HEK293 (cell line): ENCODE measurements at regions not wholly inside any gene's neighbourhood (a gene's known extent, or its start where the extent isn't known, plus 50 kb on each side); places are given as distances from the start of the nearest gene placed in this dataset.

Experiments used
- GFI1B ChIP-seq: fragments of 450-650 bp; formaldehyde crosslinking; IDR thresholded peaks from 2 replicates; pipeline ENCODE4 v1.5.1; 2016; ENCODE audit warnings: missing biosample characterization, missing genetic modification characterization
- KLF16 ChIP-seq: fragments of 450-650 bp; formaldehyde crosslinking; IDR thresholded peaks from 2 replicates; pipeline ENCODE4 v1.5.1; 2017; ENCODE audit warnings: missing biosample characterization, missing genetic modification characterization
- KLF9 ChIP-seq: fragments of 450-650 bp; formaldehyde crosslinking; IDR thresholded peaks from 2 replicates; pipeline ENCODE4 v1.5.1; 2016; ENCODE audit warnings: missing biosample characterization, missing genetic modification characterization, low read depth
- PATZ1 ChIP-seq: fragments of 450-650 bp; formaldehyde crosslinking; IDR thresholded peaks from 2 replicates; pipeline ENCODE4 v1.5.1; 2016; ENCODE audit warnings: missing biosample characterization, missing genetic modification characterization
- PBX3 ChIP-seq: sonication (generic); formaldehyde crosslinking; IDR thresholded peaks from 2 replicates; pipeline ENCODE4 v1.8.1; 2022; ENCODE audit warnings: mild to moderate bottlenecking, moderate library complexity, missing genetic modification reagents
- PRDM10 ChIP-seq: fragments of 450-650 bp; formaldehyde crosslinking; IDR thresholded peaks from 2 replicates; pipeline ENCODE4 v1.5.1; 2016; ENCODE audit warnings: missing biosample characterization, missing genetic modification characterization
- RBAK ChIP-seq: fragments of 450-650 bp; formaldehyde crosslinking; IDR thresholded peaks from 2 replicates; pipeline ENCODE4 v1.5.1; 2016; ENCODE audit warnings: missing biosample characterization, missing genetic modification characterization
- TRIM28 ChIP-seq: IDR thresholded peaks from 2 replicates; pipeline ENCODE4 v1.6.1; 2011; ENCODE audit warnings: low read length, control low read depth, borderline replicate concordance
- ZBTB21 ChIP-seq: fragments of 450-650 bp; formaldehyde crosslinking; IDR thresholded peaks from 2 replicates; pipeline ENCODE4 v1.5.1; 2017; ENCODE audit warnings: missing biosample characterization, missing genetic modification characterization
- ZBTB49 ChIP-seq: fragments of 450-650 bp; formaldehyde crosslinking; IDR thresholded peaks from 2 replicates; pipeline ENCODE4 v1.5.1; 2016; ENCODE audit warnings: missing biosample characterization, missing genetic modification characterization, low read depth
- ZNF140 ChIP-seq: fragments of 450-650 bp; formaldehyde crosslinking; IDR thresholded peaks from 2 replicates; pipeline ENCODE4 v1.5.1; 2016; ENCODE audit warnings: missing biosample characterization, missing genetic modification characterization
- ZNF169 ChIP-seq: fragments of 450-650 bp; formaldehyde crosslinking; IDR thresholded peaks from 2 replicates; pipeline ENCODE4 v1.5.1; 2016; ENCODE audit warnings: missing biosample characterization, missing genetic modification characterization
- ZNF175 ChIP-seq: fragments of 450-650 bp; formaldehyde crosslinking; IDR thresholded peaks from 2 replicates; pipeline ENCODE4 v1.5.1; 2016; ENCODE audit warnings: missing biosample characterization, missing genetic modification characterization
- ZNF2 ChIP-seq: fragments of 450-650 bp; formaldehyde crosslinking; IDR thresholded peaks from 2 replicates; pipeline ENCODE4 v1.5.1; 2016; ENCODE audit warnings: missing biosample characterization, missing genetic modification characterization
- ZNF214 ChIP-seq: fragments of 450-650 bp; formaldehyde crosslinking; IDR thresholded peaks from 2 replicates; pipeline ENCODE4 v1.5.1; 2017; ENCODE audit warnings: missing biosample characterization, mild to moderate bottlenecking, missing genetic modification characterization, borderline replicate concordance
- ZNF23 ChIP-seq: fragments of 450-650 bp; formaldehyde crosslinking; IDR thresholded peaks from 2 replicates; pipeline ENCODE4 v1.5.1; 2016; ENCODE audit warnings: missing biosample characterization, missing genetic modification characterization, borderline replicate concordance
- ZNF350 ChIP-seq: fragments of 450-650 bp; formaldehyde crosslinking; IDR thresholded peaks from 2 replicates; pipeline ENCODE4 v1.5.0; 2017; ENCODE audit warnings: missing biosample characterization, mild to moderate bottlenecking, missing genetic modification characterization
- ZNF366 ChIP-seq: fragments of 450-650 bp; formaldehyde crosslinking; conservative IDR thresholded peaks from 2 replicates; pipeline ENCODE4 v1.5.1; 2016; ENCODE audit warnings: missing biosample characterization, missing genetic modification characterization
- ZNF398 ChIP-seq: fragments of 450-650 bp; formaldehyde crosslinking; IDR thresholded peaks from 2 replicates; pipeline ENCODE4 v1.5.1; 2017; ENCODE audit warnings: missing biosample characterization, missing genetic modification characterization
- ZNF521 ChIP-seq: fragments of 450-650 bp; formaldehyde crosslinking; IDR thresholded peaks from 2 replicates; pipeline ENCODE4 v1.5.1; 2017; ENCODE audit warnings: missing biosample characterization, mild to moderate bottlenecking, missing genetic modification characterization
- ZNF560 ChIP-seq: fragments of 450-650 bp; formaldehyde crosslinking; IDR thresholded peaks from 2 replicates; pipeline ENCODE4 v1.5.1; 2017; ENCODE audit warnings: missing biosample characterization, missing genetic modification characterization, borderline replicate concordance
- ZNF623 ChIP-seq: fragments of 450-650 bp; formaldehyde crosslinking; IDR thresholded peaks from 2 replicates; pipeline ENCODE4 v1.5.1; 2016; ENCODE audit warnings: missing biosample characterization, missing genetic modification characterization
- ZNF626 ChIP-seq: fragments of 450-650 bp; sonication (Bioruptor Pico); formaldehyde crosslinking; IDR thresholded peaks from 2 replicates; pipeline ENCODE4 v1.5.1; 2018; ENCODE audit warnings: missing biosample characterization, missing genetic modification characterization, inconsistent platforms
- ZNF658 ChIP-seq: fragments of 450-650 bp; formaldehyde crosslinking; IDR thresholded peaks from 2 replicates; pipeline ENCODE4; 2016; ENCODE audit warnings: missing biosample characterization, missing genetic modification characterization
- ZNF747 ChIP-seq: fragments of 450-650 bp; formaldehyde crosslinking; IDR thresholded peaks from 2 replicates; pipeline ENCODE4 v1.5.1; 2016; ENCODE audit warnings: missing biosample characterization, missing genetic modification characterization
- ZNF791 ChIP-seq: fragments of 450-650 bp; formaldehyde crosslinking; IDR thresholded peaks from 2 replicates; pipeline ENCODE4 v1.5.1; 2016; ENCODE audit warnings: missing biosample characterization, missing genetic modification characterization
- ZSCAN23 ChIP-seq: fragments of 450-650 bp; formaldehyde crosslinking; IDR thresholded peaks from 2 replicates; pipeline ENCODE4 v1.5.1; 2016; ENCODE audit warnings: missing biosample characterization, missing genetic modification characterization
- TF ChIP-seq, protein P1 (sequence below): fragments of 450-650 bp; formaldehyde crosslinking; IDR thresholded peaks from 2 replicates; pipeline ENCODE4 v1.5.1; 2016; ENCODE audit warnings: missing biosample characterization, missing genetic modification characterization

- TF ChIP-seq ZNF398 (no peak), ZNF23 (tag by site-specific recombination) (no peak), TRIM28 (no peak), KLF16 (tag by site-specific recombination) (peak; percentile 51; the same call in 1 of the 2 replicates), ZSCAN23 (tag by site-specific recombination) (no peak), RBAK (tag by site-specific recombination) (no peak), ZNF350 (tag by site-specific recombination) (no peak), PRDM10 (tag by site-specific recombination) (no peak), ZNF626 (tag by site-specific recombination) (no peak), ZBTB49 (tag by site-specific recombination) (no peak), ZNF747 (tag by site-specific recombination) (no peak), ZNF2 (tag by site-specific recombination) (no peak), ZNF214 (tag by site-specific recombination) (no peak), PBX3 (CRISPR knock-in tag) (no peak), ZNF175 (tag by site-specific recombination) (no peak), ZNF658 (no peak), ZBTB21 (no peak), GFI1B (tag by site-specific recombination) (peak; percentile 49; the same call in 1 of the 2 replicates), ZNF791 (tag by site-specific recombination) (no peak), KLF9 (tag by site-specific recombination) (no peak), ZNF623 (no peak), ZNF169 (no peak), ZNF140 (tag by site-specific recombination) (no peak), ZNF521 (tag by site-specific recombination) (no peak), PATZ1 (tag by site-specific recombination) (no peak), ZNF366 (tag by site-specific recombination) (no peak; the same call in 1 of the 2 replicates), ZNF560 (tag by site-specific recombination) (no peak)
- TF ChIP-seq, protein P1, sequence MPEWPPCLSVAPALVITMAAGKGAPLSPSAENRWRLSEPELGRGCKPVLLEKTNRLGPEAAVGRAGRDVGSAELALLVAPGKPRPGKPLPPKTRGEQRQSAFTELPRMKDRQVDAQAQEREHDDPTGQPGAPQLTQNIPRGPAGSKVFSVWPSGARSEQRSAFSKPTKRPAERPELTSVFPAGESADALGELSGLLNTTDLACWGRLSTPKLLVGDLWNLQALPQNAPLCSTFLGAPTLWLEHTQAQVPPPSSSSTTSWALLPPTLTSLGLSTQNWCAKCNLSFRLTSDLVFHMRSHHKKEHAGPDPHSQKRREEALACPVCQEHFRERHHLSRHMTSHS: peak; percentile 86
These were observed 255.9 kb downstream of the INSC start (continued) for GRCh38 chr11:15370495-15371147.
